Loucy (cell line): ENCODE measurements at regions not wholly inside any gene's neighbourhood (a gene's known extent, or its start where the extent isn't known, plus 50 kb on each side); places are given as distances from the start of the nearest gene placed in this dataset.

Source experiments
- H2AFZ ChIP-seq: fragments of 200-600 bp; sonication (generic); 2 replicates; pipeline ENCODE4 v1.6.0; 2016; ENCODE audit warnings: antibody characterized with exemption, mild to moderate bottlenecking, low read length, moderate library complexity
- H3F3A ChIP-seq: fragments of 200-600 bp; 2 replicates; pipeline ENCODE4 v1.6.0; 2016; ENCODE audit warnings: antibody characterized with exemption, low read depth, mild to moderate bottlenecking
- H3K27me3 ChIP-seq: fragments of 200-600 bp; sonication (generic); 2 replicates; pipeline ENCODE4 v1.6.1; 2014; ENCODE audit warnings: low read length, mild to moderate bottlenecking; ENCODE audit not compliant: insufficient read depth, poor library complexity, severe bottlenecking
- H3K36me3 ChIP-seq: fragments of 200-600 bp; sonication (generic); 2 replicates; pipeline ENCODE4 v1.6.1; 2016; ENCODE audit warnings: low read length; ENCODE audit not compliant: insufficient read depth
- H3K4me1 ChIP-seq: fragments of 200-600 bp; sonication (generic); 2 replicates; pipeline ENCODE4 v1.5.1; 2014; ENCODE audit warnings: low read length, mild to moderate bottlenecking; ENCODE audit not compliant: insufficient read depth, poor library complexity, severe bottlenecking
- H3K4me2 ChIP-seq: fragments of 200-600 bp; sonication (generic); 2 replicates; pipeline ENCODE4 v1.6.0; 2014; ENCODE audit warnings: antibody characterized with exemption, low read length, low read depth, mild to moderate bottlenecking; ENCODE audit not compliant: poor library complexity, severe bottlenecking
- H3K4me3 ChIP-seq: fragments of 200-600 bp; sonication (generic); 2 replicates; pipeline ENCODE4 v1.5.1; 2014; ENCODE audit warnings: low read length, mild to moderate bottlenecking, mixed read lengths; ENCODE audit not compliant: poor library complexity, severe bottlenecking
- H3K79me2 ChIP-seq: fragments of 200-600 bp; sonication (generic); 2 replicates; pipeline ENCODE4 v1.6.1; 2014; ENCODE audit warnings: low read length; ENCODE audit not compliant: insufficient read depth
- H3K9ac ChIP-seq: fragments of 200-600 bp; sonication (generic); 2 replicates; pipeline ENCODE4 v1.6.0; 2014; ENCODE audit warnings: mild to moderate bottlenecking, low read depth, low read length, moderate library complexity; ENCODE audit not compliant: poor library complexity, severe bottlenecking
- H3K9me2 ChIP-seq: fragments of 200-600 bp; sonication (generic); replicated peaks from 2 replicates; pipeline ENCODE4 v1.6.1; 2016; ENCODE audit warnings: low read depth, low read length, mixed read lengths
- H3K9me3 ChIP-seq: fragments of 200-600 bp; sonication (generic); 2 replicates; pipeline ENCODE4 v1.6.1; 2014; ENCODE audit warnings: mild to moderate bottlenecking, antibody characterized with exemption, low read length, low read depth; ENCODE audit not compliant: insufficient read depth
- H4K20me1 ChIP-seq: fragments of 200-600 bp; sonication (generic); 2 replicates; pipeline ENCODE4 v1.6.0; 2014; ENCODE audit warnings: antibody characterized with exemption, low read length, mild to moderate bottlenecking; ENCODE audit not compliant: insufficient read depth, poor library complexity, severe bottlenecking
- EZH2phosphoT487 ChIP-seq: fragments of 200-600 bp; IDR thresholded peaks from 2 replicates; pipeline ENCODE4 v1.6.1; 2018; ENCODE audit warnings: antibody characterized with exemption, mild to moderate bottlenecking, moderate library complexity, borderline replicate concordance
- TF ChIP-seq, protein P1 (sequence below): fragments of 200-600 bp; sonication (generic); conservative IDR thresholded peaks from 2 replicates; pipeline ENCODE4 v1.5.1; 2014; ENCODE audit warnings: mild to moderate bottlenecking, antibody characterized with exemption, low read length

DNA sequence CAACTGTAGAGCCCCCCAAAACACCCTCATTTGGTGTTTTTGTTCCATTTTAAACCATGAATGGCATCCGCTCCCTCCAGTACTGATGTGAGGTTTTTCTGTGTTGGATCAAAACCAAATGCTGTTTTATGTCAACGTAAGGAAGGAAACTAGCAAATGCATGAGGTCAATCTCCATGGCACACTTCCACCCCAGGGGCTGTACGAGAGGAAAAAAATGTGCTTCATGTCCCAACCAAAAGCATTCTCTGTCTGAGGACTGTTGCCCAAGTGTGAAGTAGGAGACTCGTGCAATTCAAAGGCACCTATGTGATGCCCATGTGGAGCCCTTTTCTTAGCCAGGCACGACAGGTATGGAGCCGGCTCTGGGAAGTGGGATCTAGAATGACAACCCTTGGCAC lies 180.3 kb upstream of the MKI67 start:
- TF ChIP-seq, protein P1, sequence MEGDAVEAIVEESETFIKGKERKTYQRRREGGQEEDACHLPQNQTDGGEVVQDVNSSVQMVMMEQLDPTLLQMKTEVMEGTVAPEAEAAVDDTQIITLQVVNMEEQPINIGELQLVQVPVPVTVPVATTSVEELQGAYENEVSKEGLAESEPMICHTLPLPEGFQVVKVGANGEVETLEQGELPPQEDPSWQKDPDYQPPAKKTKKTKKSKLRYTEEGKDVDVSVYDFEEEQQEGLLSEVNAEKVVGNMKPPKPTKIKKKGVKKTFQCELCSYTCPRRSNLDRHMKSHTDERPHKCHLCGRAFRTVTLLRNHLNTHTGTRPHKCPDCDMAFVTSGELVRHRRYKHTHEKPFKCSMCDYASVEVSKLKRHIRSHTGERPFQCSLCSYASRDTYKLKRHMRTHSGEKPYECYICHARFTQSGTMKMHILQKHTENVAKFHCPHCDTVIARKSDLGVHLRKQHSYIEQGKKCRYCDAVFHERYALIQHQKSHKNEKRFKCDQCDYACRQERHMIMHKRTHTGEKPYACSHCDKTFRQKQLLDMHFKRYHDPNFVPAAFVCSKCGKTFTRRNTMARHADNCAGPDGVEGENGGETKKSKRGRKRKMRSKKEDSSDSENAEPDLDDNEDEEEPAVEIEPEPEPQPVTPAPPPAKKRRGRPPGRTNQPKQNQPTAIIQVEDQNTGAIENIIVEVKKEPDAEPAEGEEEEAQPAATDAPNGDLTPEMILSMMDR = no peak
- TF ChIP-seq EZH2phosphoT487 = no peak
- Histone ChIP-seq H3K9me2 (no peaks in the 10 kb centered on the region), H3K4me1 (no peaks in the 10 kb centered on the region), H2AFZ (no peak overlapping the region), H3F3A (no peaks in the 10 kb centered on the region), H4K20me1 (no peaks in the 10 kb centered on the region), H3K9me3 (peaks cover 3% of the 10 kb centered on the region; the same call in 1 of the 2 replicates), H3K4me3 (no peak overlapping the region), H3K79me2 (no peaks in the 10 kb centered on the region), H3K9ac (no peak overlapping the region), H3K4me2 (no peak overlapping the region), H3K27me3 (no peaks in the 10 kb centered on the region), H3K36me3 (peaks cover 17% of the 10 kb centered on the region; the same call in 1 of the 2 replicates)

DNA sequence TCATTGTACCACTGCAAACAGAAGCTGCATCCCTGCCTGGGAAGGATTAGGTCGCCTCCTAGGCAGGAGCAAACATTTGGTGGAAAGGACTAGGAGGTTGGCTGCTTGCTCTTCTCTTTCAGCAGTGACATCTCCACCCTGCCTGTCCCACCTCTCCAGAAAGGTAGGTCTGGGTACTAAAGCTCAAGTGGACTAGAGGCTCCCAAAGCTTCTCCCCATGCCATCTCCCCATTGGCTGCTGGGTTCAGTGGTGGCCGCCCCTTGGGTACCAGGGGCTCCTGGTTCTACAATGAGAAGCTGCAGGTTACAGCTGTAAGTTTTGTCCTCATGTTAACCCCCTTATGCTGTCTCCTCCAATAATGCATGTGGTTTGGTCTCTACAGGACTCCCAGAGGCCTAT lies 180.7 kb upstream of the MKI67 start:
- Histone ChIP-seq H3K4me3 (no peak overlapping the region), H3K4me1 (no peaks in the 10 kb centered on the region), H4K20me1 (no peaks in the 10 kb centered on the region), H3F3A (no peaks in the 10 kb centered on the region), H3K4me2 (no peak overlapping the region), H3K27me3 (no peaks in the 10 kb centered on the region), H3K9ac (no peak overlapping the region), H3K9me2 (no peaks in the 10 kb centered on the region), H3K79me2 (no peaks in the 10 kb centered on the region), H2AFZ (no peak overlapping the region), H3K9me3 (peaks cover 1% of the 10 kb centered on the region; the same call in 1 of the 2 replicates), H3K36me3 (peaks cover 17% of the 10 kb centered on the region; the same call in 1 of the 2 replicates)
- no peak for TF ChIP-seq EZH2phosphoT487
- TF ChIP-seq, protein P1 = no peak

DNA sequence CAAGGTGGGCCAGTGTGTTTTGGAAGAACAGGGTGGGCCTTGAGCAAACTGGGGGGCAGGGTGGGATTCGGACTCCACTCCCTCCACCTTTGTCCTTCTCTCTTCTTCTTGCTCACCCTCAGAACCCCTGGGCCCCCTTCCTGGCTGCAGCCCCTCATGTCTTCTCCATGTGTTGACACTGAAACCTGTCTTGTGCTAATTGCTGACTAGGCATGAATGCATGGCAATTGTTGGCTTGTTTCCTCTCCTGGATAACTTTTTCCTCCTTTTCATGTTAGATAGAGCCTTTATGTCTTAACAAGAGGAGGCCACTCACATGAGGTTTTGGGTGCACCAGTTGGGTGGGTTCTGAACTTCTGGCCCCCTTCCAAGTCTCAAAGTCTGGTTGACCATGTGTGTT lies 181.6 kb upstream of the MKI67 start:
- no peak for TF ChIP-seq EZH2phosphoT487
- TF ChIP-seq, protein P1 = no peak

More for the DNA sequence above, 181.6 kb upstream of the MKI67 start:
- Histone ChIP-seq H3K4me1 (no peaks in the 10 kb centered on the region), H3K9ac (no peak overlapping the region), H3K36me3 (peaks cover 17% of the 10 kb centered on the region; the same call in 1 of the 2 replicates), H3K4me2 (no peak overlapping the region), H3K4me3 (no peak overlapping the region), H3K9me2 (no peaks in the 10 kb centered on the region), H4K20me1 (no peaks in the 10 kb centered on the region), H3K79me2 (no peaks in the 10 kb centered on the region), H3K9me3 (no peaks in the 10 kb centered on the region), H3F3A (no peaks in the 10 kb centered on the region), H3K27me3 (no peaks in the 10 kb centered on the region), H2AFZ (no peak overlapping the region)
